GM10266 (cell line): ENCODE measurements at regions not wholly inside any gene's neighbourhood (a gene's known extent, or its start where the extent isn't known, plus 50 kb on each side); places are given as distances from the start of the nearest gene placed in this dataset.

Experiments used
- DNase-seq: peaks from one replicate; pipeline ENCODE4 v3.0.0; 2012; ENCODE audit errors: extremely low spot score
- CTCF ChIP-seq: IDR thresholded peaks from 2 replicates; pipeline ENCODE4 v1.5.1; 2012; ENCODE audit warnings: mild to moderate bottlenecking, low read depth; ENCODE audit not compliant: control insufficient read depth, insufficient read depth; ENCODE audit errors: missing control alignments

GRCh38 chr1:233732206-233732605 lies 118.3 kb downstream of the KCNK1 start:
- no peak for TF ChIP-seq CTCF
- DNase-seq = no peak

DNA sequence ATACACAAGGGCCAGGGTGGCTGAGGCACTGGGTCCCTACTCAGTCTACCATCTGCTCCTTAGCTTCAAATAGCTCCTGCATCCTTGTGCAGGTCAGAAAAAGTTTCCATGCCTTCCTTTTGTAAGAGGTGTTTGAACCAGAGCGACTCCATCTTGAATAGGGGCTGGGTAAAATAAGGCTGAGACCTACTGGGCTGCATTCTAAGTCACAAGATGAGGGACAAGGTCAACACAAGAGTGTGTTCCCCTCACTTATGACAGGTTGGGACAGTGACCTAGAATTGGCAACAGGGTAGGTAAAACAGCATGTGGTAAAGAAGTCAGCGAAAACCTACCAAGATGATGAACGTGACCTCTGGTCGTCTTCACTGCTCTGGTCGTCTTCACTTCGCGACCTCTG lies 120.5 kb downstream of the KCNK1 start:
- TF ChIP-seq CTCF = no peak
- DNase-seq = no peak

DNA sequence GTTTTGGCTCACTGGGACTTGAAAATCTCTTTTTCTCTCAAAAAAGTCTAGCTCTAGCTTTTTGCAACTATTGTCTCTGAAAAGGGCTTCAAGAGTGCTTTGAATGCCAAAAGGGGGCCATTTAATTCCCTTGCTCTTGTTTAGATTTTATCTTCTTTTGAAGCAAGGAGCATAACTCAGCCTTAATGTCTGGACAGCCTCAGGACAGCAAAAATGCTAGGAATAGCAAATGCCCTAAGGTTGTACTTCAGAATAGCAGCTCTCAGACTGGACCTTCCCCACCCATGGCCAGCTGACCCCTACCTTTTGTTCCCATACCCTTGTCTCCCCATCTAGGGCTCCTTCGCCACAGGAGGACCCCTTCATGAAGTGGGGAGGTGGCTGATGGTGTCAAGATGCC lies 121.4 kb downstream of the KCNK1 start:
- TF ChIP-seq CTCF = no peak
- no peak for DNase-seq

DNA sequence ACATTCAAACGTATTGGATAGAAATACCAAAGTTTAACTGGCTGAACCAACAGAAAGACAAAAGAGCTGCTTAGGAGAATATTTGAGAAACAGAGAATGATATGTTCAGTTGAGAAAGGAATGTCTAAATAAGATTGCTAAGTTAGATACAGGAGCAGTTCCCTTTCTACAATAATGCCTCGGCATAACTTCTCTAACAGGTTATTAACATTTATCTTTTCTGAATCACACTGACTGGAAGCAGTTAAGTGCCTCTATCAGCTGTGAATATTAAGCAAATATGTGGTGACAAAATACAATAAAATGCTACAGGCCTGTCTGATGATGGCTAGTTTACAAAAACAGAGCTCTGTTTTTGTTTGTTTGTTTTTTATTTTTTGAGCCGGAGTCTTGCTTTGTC lies 121.9 kb downstream of the KCNK1 start:
- DNase-seq = no peak
- TF ChIP-seq CTCF = no peak

GRCh38 chr1:233737341-233737740 lies 123.4 kb downstream of the KCNK1 start:
- DNase-seq = no peak
- no peak for TF ChIP-seq CTCF

- no peak for TF ChIP-seq CTCF
- no peak for DNase-seq
Measured at GRCh38 chr1:233738396-233738795, 124.5 kb downstream of the KCNK1 start.

GRCh38 chr1:233738850-233739249 lies 124.9 kb downstream of the KCNK1 start:
- DNase-seq = no peak
- peak; percentile 4 for TF ChIP-seq CTCF
